ENCODE measurements at regions not wholly inside any gene's neighbourhood (a gene's known extent, or its start where the extent isn't known, plus 50 kb on each side); places are given as distances from the start of the nearest gene placed in this dataset.

DNA sequence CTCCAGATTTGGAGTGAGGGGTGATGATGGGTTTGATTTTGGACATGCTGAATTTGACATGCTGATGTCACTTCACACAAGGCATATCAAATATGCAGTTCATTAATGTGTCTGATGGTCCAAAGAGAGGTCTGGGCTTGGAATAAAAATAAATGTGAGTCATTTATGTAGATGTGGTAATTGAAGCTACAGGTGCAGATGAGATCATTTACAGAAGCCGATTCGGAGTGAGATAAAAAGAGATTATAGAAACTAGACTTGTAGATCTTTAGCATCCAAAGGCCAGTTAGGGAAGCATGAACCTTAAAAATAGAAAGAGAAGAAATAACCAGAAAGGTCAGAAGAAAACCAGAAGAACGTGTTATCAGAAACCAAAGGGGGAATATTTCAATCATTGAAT, 350.9 kb upstream of the ZP4 start:
- no peak for DNase-seq

DNA sequence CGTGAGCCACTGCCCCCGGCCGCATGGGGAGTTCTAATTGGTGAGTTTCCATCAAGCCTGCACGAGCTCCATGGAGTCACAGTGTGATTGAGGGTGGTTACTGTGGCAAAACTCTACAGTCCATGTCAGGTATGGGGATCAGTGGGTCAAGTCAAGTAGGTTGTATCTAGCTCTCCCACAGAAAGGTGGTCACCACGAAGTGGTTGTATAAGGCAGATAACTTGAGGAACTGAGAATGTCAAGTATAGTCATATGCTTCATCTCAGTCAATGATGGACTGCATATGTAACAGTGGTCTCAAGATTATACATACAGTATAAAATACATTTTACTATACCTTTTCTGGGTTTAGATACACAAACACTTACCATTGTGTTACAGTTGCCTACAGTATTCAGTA, 348.6 kb upstream of the ZP4 start:
- no peak for DNase-seq

DNA sequence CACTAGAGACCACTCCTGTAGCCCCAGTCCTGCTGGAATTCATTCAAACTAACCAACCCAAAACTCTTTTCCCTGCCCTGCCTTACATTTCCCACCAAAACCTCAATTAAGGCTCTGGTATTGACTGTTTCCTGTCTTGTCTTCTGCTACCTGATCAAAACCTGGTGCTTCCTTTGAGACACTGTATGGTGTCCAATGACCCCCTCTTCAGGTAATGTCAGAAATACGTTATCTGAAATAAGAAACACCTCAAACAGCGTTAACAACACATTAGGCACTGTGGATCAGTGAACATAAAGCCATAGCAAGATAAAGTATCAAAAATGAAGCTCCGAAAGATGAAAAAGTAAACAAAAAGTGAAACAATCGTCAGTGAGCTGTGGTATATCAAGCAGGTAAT, 343.2 kb upstream of the ZP4 start:
- DNase-seq, result no peak

DNA sequence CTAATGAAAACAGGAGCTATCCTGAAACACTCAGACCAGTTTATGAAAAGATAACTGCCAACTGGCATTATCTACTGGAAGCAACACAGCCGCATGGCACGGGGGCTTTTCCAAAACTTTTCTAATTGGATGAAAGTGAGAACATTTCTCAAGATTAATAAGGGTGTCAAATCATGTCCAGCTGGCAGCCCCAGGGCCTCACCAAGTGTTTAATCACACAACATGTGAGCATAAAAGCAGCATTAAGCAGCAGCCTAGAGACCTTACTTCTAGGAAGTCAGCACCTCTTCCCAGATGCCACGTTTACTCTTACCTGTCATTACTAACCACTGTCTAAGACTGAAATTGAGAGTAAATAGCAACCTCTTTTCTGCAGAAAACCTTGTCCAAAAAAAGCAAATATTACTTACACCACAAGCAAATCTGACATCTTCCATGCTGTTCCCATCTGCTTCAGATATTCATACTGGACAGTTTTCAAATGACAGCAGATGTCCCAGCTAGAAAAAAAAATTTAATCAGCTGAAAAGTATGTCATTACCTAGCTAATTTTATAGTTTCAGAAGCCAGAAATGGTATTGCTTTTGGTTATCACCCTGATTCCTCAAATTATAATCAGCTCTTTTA, 341.5 kb upstream of the ZP4 start:
- no peak for DNase-seq

DNA sequence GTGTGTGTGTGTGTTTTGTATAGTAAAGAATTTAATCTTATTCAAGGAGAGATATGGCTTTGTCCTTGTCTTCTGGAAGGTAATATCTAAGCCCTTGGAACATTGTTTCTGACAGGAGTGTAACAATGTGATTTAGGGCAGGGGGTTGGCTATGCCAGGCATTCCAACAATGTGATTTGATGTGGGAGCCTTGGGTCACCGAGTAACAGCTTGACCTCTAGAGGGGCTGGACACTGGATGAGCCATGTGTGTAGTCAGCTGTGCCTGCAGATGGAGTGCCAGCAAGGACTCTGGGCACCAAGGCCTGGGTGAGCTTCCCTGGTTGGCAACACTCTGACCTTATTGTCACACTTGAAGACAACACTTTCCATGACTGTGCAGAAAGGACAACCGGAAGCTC, 336.1 kb upstream of the ZP4 start:
- DNase-seq, result no peak

DNA sequence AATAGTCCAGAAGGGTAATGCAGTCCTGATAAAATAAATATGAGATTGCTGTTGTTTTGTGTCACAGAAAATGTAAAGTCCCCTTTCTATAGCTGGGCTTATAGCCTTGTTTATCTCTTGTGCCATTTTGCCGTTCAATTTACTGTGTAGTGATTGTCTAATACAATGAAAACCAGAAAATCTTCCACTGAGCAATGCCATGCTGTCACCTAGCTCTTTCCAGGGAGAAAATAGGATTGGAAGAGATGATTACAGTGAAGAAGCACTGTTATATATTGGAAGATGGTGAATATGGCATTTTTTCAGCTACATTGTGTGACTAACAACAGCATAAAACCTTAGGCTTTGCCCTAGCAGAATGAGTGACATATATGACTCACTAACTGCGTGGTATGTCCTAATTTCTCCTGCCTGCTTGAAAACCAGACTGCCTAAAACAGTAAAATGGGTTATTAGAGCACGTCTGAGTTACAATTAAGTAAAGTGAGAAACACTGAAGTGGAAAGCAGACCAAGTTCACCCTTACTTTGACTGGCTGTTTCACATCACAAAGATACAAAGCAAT, 332.4 kb upstream of the ZP4 start:
- DNase-seq, result no peak

DNA sequence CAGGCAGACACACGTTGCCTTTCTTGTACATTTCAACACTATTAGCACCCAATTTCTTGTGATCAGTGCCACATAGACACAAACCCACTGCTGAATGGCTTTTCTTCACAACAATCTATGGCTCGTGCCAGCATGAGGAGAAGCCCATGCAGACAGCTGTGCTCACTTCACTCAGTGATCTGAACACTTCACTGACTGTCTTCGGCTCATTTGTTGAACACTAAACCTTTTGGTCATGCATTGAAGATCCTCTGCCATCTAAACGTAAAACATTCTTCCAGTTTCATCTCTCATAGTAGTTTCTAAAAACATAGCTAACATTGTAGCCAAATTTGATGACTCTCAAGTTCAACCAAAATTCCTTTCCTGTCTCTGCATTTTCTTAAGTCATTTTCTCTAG, 331.0 kb upstream of the ZP4 start:
- DNase-seq, result no peak

DNA sequence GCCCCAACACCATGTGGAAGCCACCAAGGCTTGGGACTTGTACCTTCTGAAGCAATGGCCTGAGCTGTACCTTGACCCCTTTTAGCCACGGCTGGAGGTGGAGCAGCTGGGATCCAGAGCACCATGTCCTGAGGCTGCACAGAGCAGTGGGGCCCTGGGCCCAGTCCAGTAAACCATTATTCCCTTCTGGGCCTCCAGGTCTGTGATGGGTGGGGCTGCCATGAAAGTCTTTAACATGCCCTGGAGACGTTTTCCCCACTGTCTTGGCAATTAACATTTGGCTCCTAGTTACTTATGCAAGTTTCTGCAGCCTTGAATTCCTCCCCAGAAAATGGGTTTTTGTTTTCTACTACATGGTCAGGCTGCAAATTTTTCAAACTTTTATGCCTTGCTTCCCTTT, 323.7 kb upstream of the ZP4 start:
- DNase-seq, result no peak

DNA sequence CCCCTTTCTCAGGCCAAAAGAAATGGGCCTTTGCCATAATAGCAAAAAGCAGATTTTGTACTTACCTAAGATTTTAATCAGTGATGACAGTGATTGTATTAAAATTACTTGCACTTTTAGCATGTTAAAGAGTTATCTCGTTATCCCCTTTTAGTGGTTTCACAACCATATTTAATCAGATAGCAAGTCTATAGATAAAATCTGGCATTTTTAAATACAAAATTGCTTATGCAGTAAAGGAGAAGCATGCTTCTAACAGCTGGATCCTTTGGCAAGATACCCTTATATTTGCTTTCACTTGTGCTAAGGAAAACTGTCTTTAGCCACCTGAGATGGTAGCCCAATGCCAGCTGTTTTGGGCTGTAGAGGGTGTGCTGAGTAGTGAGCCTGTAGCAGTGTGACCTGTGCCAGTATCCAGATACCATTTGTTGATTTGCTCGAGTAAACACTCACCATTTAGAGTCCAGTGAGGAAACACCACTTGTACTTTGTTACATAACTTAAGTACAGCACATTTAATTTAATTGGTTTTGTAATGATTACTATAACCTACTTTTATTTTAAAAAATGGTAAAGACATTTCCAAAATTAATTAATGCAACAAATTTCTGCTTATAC, 314.4 kb upstream of the ZP4 start:
- no peak for DNase-seq

DNA sequence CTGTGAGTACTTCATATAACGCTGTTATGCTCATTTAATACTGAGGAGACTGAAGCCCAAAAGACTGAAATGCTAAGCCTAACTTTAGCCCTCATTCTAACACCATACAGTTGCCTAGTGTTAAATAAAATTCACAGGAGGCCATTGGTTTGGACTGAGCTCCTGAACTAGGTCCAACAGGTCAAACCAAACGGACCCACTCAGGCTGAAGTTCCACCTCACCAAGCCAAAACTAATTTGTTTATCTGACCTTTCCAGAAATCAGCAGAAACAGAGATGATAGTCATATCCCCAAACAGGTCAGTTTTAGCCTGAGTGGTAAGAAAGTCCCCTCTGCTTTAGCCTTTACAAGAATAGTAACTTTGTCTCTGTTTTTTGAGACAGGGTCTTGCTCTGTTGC, 311.3 kb upstream of the ZP4 start:
- DNase-seq, result no peak

DNA sequence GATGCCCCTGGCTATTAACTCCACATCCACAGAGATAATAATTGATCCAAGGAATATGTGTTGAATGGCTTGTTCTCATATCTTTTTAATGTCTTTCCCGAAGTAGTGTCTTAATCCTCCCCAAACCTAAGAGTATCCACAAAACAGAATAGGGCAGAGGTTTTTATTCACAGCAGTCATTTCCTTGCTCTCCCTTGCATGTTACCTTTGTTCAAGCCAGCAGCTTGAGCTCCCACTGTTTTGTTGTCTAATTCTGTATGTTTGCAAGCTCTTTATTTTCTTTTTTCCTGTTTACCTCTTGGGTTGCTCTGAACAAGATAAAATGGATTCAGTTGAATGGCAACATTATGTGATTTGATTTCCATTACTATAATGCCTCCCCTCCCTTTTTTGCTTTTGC, 308.6 kb upstream of the ZP4 start:
- no peak for DNase-seq

DNA sequence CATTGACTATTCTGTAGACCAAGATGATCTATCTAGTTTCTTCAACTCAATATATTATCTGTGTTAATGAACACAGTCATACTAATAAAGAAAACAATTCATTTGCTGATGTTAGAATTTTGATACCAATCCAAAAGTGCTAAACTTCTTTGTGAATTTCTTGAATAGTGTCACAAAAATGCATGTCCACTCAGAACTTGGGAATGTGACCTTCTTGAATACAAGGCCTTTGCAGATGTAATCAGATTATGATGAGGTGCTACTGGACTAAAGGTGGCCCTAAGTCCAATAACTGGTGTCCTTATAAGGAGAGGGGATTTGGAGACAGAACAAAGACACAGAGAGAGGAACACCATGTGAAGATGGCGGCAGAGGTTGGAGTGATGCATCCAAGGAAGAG, 305.8 kb upstream of the ZP4 start:
- DNase-seq, result no peak

DNA sequence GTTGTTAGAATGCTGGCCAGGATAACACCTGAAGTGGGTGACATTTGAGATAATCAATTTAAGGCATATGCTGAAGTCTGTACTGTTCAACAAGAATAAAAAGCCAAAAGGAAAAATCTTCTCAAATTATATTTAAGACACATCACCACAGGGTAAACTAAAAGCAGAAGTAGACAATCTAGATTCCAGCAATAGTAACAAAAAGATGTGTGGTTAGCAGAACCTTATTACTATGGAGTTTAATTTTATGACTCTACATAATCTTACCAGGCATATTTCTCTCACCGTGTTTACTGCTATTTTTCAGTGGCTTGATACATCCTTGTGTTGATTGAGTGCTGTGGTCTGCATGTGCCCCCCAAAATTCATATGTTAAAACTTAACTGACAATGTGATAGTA, 300.4 kb upstream of the ZP4 start:
- no peak for DNase-seq

DNA sequence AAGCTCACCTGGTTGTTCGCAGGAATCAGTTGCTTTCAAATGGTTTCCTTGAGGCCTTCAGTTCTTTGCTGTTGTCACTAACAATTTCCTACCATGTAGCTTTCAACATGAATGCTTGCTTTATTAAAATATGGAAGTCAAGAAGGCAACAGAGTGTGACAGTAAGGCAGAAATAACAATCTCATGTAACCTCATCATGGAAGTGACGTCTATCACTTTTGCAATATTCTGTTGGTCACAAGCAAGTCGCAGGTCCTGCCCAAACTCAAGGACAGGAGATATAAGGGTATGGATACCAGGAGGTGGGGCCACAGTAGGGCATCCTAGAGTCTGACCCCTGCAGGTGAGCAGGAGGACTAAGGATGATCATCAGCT, 296.8 kb upstream of the ZP4 start:
- no peak for DNase-seq

DNA sequence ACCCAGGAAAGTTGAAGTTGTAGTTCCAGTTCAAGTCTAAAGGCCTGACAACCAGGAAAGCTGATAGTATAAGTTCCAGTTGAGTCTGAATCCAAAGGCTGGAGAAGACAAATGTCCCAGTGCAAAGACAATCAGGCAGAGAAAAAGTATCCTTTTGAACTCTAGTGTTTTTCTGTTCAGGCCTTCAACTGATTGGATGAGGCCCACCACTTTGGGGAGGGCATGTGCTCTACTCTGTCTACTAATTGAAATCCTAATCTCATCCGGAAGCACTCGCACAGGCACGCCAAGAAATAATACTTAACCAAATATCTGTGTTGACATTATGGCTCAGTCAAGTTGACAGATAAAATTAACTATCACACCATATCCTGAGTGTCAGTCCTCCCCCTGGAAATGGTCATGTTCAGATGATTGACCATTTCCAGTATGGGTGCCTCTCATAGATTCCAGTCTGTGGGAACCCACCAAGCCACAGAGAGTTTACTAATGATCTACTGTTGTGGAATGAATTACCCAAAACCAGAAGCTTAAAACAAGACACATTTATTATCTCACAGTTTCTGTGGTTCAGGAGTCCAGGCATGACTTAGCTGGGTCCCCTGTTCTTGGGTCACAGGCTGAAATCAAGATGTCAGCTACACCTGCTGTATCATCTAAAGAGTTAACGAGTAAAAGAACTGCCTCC, 296.3 kb upstream of the ZP4 start:
- DNase-seq, result no peak

DNA sequence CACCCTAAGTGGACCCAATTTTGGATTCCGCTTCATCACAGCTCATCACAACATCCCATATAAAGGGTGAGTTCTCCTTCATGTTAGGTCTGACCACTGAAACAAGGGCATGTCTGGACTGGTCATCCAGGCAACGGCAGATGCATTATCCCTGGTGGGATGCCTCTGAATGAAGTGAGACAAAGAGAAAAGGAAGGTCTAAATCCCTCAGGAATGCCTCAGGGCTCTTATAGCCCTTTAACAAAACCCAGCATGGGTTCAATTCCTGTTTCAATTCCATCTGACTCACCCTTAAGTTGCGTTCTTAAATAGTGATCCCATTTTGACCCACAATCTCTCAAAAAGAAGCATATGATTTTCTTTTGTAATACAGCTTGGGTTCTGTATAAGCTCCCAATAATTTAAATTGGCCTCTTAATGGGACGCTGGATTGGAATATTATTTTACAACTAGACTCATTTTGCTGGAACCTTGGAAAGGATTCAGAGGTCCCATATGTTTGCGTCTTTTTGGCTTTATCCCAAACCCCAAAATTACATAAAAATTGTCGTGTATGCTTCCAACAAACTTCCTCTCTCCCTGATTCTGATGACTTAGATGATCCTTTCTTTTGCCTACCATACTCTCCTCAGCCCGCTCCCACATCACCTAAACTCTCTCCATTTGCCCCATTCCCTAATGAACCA, 287.4 kb upstream of the ZP4 start:
- DNase-seq, result no peak

DNA sequence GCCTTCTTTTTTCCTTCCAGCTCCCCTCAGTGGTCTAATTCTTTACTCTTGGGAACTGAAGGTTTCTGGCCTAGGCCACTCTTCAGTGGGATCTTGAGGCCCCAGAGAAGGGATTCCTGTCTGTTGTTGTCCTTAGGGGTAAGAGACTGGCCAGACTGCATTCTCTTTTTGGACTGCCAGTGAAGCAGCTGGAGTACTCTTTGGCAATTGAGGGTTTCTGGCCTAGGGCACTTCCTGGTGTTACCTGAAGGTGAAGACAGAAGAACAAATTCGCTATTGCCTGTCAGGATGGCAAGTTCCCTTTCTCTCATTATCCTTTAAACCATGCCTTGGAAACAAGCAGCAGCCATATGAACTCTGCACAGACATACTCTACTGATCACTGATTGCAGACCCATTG, 286.6 kb upstream of the ZP4 start:
- no peak for DNase-seq

DNA sequence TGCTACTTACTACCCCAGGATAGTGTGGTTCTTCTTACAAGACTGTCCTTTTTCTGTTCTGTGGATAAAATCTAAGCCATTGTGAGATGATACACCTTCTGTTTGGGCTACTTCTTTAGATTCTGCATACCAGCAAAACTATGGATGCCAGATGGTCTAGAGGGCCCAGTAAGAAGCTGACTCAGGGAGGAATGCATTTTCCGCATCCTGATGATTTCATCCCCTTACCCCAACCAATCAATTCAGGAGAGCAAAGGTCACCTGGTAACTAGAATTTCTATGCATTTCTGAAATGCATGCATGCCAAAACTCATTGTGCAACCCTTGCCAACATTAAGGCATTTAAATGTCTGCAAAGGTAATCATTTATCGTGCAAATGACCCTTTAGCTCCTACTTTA, 285.7 kb upstream of the ZP4 start:
- no peak for DNase-seq

DNA sequence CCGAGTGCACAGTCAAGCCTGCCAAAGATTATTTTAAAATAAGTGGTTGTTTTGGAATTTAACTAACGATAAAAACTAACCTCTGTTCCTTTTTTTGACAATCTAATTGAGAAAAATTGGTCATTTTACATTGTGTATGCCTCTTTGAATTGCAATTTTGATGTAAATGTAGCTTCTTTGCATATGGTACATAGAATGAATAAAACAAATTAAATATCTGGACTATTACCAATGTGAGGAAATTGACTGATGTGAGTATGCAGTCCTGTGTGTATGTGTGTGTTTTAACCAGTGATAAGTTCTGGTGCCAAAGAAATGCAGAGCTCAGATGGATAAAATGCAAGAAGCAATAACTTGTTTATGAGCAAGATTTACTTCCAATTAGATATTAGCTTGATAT, 281.3 kb upstream of the ZP4 start:
- no peak for DNase-seq

DNA sequence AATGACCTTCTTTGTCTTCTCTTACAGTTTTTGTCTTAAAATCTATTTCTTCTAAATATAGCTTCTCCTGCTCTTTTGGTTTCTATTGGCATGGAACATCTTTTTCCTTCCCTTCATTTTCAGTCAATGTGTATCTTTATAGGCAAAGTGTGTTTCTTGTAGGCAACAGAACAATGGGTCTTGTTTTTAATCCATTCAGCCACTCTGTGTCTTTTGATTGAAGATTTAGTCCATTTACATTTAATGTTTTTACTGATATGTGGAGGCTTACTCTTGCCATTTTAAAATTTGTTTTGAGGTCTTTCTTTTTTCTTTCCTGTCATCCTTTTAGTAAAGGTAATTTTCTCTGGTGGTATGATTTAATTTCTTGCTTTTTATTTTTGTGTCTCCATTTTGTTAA, 271.2 kb upstream of the ZP4 start:
- no peak for DNase-seq

DNA sequence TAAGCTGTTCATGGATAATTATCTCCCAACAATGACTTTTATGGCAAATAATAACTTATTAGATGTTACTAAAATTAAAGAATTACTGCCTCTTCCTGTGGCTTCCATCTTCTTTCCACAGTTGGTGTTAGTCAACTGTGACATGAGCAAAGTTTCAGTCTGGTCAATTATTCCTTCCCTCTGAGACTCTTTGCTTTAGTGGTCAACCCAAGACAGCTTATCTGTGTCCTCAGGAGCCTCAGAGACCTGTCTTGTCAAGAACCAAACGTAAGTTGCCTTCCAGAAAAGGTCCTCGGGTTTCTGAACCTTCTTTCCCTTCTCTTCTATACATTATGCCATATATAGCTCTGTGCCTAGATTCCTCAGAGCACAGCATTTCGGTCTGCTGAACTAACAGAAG, 263.2 kb upstream of the ZP4 start:
- no peak for DNase-seq

DNA sequence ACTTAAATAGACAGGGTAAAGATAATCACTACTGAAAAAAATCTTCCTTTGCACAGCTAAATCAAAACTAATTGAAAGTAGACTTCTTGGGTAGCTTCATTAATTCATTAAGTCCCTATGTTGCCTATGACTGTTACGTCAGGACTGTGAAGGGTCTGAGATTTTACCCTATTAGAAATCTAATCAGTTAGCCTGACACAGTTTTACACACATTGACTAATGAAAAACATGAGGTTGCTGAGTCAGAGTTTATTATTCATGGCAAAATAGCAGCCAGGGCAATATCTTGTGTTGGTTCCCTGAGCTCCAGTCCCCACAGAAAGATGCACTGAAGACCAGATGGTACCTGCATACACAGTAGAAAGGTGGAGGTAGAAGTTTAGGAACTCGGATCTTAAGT, 262.5 kb upstream of the ZP4 start:
- DNase-seq, result no peak

DNA sequence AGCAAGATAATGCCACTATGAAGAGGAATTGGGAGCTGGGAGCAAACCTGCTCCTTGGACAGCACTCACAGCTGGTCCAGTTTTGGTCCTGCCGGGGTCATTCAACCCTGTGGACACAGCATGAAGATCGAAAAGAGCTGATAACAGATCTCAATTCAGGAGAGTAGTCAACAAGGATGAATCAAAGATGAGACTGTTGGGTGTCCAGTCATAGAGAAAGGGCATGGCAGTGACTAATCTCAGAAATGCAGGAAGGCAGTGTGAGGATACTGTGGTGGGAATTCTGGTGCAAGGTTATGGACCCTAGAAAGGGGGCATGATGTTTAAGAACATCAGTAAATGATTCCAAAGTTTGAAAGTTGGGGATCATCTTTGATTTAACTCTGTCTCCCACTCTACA, 261.4 kb upstream of the ZP4 start:
- no peak for DNase-seq

DNA sequence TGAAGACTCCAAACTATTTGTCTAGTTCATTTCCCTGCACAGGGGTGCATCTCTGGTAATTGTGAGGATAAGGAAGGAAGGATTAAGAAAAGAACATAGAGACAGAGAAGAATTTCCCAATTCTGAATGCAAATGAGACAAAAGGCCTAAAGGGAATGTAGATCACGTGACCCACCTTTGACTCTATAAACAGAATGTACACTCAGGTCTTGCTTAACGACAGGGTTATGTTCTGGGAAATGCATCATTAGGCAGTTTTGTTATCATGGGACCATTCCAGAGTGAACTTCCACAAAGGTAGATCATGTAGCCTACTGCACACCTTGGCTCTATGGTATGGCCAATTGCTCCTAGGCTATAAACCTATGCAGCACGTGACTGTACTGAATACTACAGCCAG, 252.3 kb upstream of the ZP4 start:
- DNase-seq, result no peak

Measured in stimulated activated CD4-positive, alpha-beta T cell treated with anti-CD3 and anti-CD28 coated beads, Interleukin-15, amount 100 ng/mL, for 24 hours (primary cell).